GM21423 (cell line): ENCODE measurements at regions not wholly inside any gene's neighbourhood (a gene's known extent, or its start where the extent isn't known, plus 50 kb on each side); places are given as distances from the start of the nearest gene placed in this dataset.

Source experiments
- ATAC-seq: cut with Tn5 transposase; IDR thresholded peaks from one replicate; pipeline ENCODE4 v1.9.1; 2021; ENCODE audit warnings: mild to moderate bottlenecking, moderate library complexity; ENCODE audit not compliant: unreplicated experiment

DNA sequence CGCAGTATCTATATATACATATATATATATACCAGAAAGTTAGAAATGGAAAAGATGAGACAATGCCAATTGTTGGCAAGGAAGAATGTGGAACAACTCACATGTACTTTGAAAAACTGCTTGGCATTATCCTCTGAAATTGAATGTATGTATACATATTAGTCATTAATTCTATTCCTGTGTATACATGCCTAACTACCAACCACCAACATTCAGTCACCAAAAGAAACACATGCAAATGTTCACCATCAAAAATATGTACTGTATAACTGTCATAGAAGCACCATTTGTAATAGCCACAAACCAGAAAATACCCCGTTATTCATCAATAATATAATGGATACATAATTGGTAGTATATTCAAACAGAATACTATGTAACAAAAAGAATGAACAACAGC is 330.2 kb upstream of the GRAMD2B start:
- ATAC-seq: no peak

DNA sequence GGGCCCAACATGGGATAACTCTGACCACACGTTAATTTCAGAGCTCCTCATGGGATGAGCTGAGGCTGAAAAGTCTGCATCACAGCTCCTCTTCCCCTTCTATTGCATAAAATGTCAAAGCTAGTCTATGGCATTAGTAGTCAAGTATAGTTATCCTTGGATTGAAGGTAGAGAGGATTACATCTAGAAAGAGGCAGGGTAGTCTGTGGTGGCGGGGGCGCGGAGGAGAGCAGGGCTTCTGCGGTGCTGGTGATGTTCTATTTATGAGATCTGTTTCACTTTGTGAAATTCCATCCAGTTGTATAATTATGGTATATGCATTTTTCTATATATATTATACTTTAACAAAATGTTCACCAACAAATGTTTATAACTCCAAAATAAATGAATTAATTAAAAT is 329.5 kb upstream of the GRAMD2B start:
- ATAC-seq: no peak

DNA sequence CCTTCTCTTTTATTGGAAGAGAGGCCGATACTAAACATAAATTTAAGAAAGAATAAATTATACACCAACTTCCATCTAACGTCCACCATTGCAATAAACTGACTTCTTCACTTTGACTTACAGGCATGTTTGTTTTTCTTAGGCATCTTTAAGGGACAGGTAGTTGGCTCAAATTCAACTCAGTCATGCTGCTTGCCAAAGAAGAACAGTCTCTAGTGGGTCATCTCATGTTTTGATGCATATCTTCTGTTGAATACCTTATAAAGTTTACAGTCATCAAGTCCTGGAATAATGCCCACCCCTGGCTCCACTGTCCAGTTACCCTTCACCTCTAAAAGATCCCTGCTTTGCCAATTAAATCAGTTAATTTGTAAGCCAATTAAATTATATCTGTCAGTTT is 328.2 kb upstream of the GRAMD2B start:
- ATAC-seq: no peak

DNA sequence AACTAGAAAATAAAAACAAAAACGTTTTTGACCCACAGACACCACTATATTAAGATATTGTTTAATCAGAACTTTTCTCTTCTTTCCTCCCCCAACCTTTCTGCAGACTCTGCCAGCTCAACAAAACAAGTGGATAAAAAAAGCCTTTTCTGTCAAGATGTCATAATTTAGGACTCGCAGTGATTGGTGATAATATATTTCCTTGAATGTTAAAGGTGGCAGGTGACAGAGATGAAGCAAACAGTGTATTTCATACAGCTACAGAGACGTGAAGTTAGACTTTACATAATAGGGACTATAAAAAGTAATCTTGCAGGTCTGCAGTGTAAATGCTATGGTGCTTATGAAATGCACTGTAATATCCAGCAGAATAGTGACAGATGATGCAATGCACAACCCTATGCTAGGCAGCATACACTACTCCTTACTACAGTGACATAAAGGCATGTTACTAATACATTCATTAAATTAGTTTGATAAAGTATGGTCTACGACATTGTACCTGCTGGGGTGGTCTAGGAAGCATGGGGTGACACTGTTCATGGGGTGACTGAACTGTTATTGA is 326.7 kb upstream of the GRAMD2B start:
- no peak for ATAC-seq

DNA sequence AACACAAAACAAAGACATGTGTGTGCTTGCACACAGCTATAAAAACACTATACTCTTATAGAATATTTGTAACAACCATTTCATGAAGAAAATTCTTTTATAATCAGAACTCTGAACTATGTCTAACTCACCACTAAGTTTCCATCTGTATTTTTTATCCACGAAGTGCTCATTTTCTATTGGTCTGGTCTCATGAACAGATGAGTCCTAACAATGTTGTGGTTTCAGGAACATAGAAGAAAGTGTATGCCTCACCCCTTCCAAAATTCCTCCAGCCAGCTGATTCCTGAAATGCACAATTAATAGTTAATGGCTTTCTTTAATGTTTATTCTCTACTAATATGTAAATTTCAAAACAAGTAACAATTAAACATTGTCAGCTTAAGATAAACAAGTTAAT is 325.3 kb upstream of the GRAMD2B start:
- no peak for ATAC-seq

DNA sequence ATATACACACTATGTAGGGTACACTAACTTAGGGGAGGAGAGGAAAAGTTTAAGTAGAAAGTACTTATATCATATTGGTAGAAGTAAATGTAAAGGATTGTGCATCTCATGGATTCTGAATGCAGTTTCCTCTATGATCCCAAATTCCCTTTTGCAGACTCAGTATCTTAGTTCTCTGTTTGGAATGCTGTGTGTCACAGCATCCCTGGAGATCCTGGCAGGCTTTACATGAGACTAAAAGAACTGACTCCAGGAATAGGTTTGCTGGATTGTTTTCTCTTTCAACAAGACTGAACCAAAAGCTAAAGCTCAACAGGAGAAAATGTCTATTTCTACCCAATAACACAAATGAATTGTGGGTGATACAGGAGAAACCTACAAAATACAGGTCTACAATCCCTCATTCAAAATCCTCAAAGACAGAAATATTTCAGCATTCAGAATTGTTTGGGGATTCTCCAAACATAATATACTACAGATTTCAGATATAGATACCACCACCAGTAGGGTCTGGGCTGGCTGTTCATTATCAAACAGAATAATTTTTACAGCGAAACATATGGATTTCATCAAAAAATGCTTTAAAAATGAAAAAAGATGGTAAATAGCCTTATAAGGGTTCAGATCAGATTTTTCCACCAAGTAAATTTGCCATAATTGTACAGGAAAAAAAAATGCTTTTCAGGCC is 324.7 kb upstream of the GRAMD2B start:
- ATAC-seq: no peak

DNA sequence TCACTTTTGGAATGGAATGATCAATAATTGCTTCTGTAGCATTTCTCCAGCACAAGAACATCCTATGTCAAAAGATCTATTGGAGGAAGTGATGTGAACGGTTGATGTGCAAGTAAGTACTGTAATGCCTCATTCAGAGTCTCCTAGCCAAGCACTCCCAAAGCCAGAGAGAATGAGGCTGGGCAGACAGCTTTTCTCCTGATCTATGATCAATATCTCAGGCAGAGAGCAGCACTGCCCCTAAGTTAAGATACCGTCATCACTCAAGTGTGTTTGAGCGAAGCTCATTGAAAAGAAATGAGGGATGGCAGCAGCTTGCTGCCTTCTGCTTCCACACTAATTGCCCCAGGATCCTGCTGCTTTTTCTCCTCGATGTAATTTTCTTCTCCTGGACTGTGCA is 324.1 kb upstream of the GRAMD2B start:
- ATAC-seq: no peak

DNA sequence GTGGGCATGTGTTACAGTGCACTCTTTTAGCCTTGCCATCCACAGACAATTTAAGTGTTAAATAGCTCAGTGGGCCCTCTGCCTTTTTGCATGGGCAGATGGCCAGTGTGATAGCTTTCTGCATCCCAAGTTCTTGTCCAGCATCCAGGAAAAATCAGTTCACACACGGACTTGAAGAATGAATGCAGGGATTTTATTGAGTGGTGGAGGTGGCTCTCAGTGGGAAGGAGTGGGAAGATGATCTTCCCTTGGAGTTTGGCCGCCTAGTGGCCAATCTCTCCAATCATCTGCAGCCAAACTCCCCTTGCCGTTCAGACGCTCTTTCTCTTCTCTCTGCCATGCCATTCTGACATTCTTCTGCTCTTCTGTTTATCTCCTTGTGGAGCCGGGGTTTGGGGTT is 322.4 kb upstream of the GRAMD2B start:
- ATAC-seq: no peak

DNA sequence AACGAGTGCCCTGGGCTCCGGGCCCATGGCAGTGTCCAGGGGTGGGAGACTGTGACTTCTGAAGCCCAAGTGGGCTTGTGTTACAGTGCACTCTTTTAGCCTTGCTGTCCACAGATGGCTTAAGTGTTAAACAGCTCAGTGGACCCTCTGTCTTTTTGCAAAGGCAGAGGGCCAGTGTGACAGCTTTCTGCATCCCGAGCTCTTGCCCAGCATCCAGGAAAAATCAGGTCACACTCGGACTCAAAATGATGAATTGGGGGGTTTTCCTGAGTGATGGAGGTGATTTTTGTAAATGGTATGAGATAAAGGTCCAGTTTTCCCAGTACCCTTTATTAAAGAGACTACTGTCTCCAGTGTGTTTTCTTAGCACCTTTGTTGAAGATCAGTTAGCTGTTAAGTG is 321.3 kb upstream of the GRAMD2B start:
- no peak for ATAC-seq

DNA sequence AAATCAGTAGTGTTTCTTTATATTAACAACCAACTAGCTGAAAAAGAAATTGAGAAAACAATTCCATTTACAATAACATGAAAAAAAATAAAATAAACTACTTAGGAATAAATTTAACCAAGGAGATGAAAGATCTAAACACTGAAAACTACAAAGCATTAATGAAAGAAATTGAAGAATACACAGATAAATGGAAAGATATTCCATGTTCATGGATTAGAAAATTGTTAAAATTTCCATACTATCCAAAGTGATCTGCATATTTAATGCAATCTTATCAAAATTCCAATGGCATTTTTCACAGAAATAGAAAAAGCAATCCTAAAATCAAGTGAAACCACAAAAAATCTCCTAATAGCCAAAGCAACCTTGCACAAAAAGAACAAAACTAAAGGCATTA is 320.2 kb upstream of the GRAMD2B start:
- no peak for ATAC-seq

DNA sequence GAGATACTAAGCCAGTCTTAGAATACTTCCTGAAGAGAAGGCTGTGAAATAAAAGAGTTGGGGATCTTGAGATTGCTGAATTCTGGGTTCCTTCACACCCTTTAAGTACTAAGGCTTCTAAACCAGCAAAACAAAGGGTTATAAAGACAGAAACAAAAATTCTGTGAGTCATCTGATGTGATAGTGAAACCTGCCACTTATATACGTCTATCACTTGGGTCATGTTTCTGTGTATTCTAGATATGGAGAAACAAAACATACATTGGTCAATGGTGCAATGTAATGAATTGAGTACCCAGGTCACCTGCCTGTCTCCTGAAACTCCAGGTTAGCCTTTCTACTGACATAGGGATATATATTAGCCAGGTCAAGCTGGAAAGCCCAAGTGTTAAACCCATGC is 319.3 kb upstream of the GRAMD2B start:
- no peak for ATAC-seq

DNA sequence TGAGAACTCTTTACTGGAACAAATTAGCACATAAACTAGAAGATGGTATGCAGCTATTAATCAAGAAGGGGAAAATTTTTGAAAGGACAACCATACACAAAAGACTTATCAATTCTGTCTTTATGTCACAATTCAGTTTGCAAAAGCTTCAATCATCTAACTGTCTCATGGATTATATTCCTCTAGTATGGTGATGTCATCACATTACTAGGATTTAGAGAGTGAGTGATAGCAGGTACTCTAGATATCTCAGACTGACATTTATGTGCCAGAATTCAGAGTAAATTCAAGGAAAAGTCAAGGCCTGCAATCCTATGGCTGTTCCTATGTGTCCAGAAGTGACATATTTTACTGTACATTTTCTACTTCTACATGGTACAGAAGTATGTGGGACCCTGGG is 318.9 kb upstream of the GRAMD2B start:
- ATAC-seq: no peak

DNA sequence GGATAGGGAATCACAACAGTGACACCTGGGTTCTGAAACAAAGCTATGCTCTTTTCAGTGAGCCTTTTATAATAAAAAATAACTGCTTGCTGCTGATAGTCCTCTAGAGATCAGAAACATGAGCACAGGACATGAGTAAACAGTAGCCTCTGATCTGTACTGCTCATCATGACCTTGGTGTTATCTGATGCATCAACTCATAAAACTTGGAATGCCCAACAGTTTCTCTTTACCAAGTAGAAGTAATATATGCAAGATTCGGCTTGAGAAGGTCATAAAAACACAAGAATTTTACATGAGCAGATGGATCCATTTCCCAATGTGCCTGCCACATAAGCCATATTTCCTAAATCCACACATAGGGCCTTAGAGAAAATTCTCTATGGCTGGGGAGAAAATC is 318.3 kb upstream of the GRAMD2B start:
- no peak for ATAC-seq

DNA sequence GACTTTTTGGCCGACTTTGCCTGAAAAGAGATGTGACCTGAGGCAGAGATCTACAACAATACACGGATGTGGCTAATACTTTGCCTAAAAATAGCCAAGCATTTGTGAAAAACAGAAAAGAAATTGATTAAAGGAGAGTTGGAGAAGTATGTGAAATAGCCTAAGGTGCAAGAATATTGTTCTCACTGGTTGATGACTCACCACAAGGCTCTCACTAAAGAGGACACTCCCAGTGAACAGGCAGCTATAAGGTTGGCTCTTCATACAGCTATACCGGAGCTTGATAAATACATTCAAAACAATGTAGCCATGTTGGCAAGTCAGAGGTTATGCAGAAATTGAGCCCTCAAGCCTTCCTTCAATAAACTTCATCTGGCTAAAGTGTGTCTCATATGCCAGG is 317.2 kb upstream of the GRAMD2B start:
- no peak for ATAC-seq

DNA sequence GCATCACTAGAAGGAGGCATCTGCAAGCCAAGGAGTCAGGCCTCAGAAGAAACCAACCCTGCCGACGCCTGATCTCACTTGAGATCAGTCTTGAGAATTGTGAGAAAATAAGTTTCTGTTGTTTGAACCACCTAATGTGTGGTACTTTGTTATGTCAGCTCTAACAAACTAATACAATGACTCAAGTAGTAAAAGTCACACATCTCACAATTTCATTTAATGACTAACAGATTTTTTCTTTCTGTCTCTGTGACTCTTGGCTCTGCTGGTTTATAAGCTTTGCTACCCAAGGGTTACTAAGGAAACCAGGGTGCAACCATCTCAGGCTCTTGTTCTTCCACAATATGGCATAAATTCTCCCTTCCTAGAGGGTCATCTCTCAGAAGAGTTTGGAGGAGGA is 315.8 kb upstream of the GRAMD2B start:
- no peak for ATAC-seq

DNA sequence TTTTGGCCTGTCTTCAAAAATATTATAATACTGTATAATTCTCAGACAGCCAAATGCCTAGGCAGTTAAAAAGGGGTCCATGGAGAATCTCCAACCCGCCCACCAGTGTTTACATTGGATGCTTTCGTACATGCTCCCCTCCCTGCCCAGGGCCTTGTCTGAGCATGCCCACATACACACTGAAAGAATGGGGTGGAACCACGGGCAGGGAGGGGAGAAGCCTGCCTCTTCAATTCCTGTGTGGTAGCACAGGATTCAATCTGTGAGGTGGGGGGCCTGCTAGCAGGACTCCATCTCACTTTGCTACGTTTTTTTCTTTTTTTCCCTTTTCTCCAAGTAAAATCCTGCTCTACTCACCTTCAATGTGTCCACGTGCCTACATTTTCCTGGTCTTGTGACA is 314.7 kb upstream of the GRAMD2B start:
- no peak for ATAC-seq

DNA sequence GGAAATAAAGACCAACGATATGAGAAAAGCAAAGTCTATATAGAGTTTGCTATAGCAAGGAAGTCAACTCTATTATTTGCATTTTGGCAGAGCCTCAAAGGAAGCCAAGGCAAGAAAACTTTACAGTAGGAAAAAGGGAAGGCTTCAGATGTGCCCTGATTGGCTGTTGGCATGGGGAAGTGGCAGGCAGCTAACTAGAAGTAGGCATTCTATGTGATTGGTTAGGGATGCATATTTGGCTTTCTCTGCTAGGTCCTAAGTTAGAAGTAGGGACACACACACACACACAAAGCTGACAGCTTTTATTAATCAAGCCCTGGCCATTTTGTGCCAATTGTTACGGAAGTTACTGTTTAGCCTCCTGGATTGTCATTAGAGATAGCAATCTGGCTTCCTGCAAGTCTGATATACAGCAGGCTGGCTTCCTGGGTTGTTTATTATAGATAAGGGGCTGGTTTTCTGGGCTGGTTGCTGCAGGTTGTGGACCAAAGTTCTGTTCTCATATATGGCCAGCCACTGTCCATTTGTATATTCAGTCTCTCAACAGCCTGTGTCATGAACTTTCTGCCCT is 308.1 kb upstream of the GRAMD2B start:
- ATAC-seq: no peak

DNA sequence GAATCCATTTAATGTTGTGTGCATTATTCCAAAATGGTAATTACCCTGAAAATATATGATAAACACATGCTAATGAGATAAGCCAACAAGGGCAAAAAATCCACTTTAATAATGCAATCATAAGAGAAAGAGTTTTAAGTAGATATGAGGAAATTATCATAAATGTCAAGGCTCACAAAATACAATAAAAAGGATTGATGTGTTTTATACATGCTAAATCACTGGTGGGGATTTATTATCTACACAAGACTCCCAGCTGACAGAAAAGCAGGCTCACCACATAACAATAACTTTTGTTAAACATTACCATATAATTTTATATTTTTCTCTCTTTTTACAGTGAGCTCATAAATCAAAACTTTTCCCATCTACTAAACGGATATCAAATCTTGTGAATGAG is 306.2 kb upstream of the GRAMD2B start:
- ATAC-seq: no peak

DNA sequence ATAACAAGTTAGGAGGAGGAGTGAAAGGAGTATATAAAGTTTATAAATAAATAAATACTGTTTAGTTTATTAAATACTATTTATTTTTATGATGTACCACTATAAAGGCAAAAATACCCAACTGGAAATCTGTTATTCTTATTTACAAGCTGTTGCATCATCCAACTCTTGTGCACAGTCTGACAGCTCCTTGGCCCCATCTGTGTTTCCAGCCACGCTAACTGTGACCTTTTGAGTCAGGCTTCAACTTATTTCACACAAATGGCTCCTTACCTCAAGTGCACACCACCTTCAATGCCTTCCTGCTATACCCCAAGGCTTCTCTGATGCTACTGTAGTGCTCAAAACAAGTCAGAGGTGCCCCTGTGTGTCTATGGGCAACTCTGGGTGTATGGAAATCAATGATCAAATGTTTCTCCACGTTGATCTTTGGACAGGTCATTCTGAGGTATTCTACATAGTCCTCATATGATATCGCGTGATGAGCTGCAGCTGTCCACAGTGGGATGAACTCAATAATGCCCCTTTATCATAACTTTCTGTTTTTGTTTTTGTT is 303.2 kb upstream of the GRAMD2B start:
- ATAC-seq: no peak

DNA sequence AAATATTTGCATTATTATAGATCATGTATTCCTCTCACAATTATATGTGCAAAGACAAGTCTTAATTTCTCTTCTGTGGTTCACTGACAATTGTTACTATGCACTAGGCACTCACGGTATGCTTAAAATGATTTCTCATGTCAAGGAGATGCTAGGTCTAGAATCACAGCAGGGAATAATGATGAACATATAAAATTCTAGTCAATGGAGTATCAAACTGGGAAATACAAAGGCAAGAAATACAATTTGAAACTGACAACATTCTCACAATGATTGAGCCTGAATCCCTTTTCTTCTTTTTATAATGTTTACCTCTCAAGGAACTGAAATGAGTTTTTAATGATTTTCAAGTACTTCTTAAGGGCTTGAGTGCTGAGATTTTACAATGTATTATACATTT is 302.3 kb upstream of the GRAMD2B start:
- ATAC-seq: no peak

DNA sequence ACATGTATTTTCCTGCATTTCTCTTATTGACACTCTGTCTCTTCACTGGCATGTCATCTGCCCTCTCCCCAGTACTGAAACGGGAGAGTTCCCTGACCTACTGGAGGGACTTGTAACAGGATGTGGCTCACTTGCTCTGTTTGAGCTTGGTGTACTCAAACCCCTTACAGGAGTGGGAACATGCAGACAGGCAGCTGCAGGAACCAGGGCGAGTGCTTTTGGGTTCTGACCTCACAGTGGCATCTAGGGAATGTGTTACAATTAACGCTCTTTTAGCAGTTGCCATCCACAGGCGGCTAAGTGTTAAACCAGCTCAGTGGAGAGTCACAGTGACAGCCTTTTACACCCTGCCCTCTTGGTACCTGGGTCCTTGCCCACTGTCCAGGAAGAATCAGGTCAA is 300.3 kb upstream of the GRAMD2B start:
- no peak for ATAC-seq

DNA sequence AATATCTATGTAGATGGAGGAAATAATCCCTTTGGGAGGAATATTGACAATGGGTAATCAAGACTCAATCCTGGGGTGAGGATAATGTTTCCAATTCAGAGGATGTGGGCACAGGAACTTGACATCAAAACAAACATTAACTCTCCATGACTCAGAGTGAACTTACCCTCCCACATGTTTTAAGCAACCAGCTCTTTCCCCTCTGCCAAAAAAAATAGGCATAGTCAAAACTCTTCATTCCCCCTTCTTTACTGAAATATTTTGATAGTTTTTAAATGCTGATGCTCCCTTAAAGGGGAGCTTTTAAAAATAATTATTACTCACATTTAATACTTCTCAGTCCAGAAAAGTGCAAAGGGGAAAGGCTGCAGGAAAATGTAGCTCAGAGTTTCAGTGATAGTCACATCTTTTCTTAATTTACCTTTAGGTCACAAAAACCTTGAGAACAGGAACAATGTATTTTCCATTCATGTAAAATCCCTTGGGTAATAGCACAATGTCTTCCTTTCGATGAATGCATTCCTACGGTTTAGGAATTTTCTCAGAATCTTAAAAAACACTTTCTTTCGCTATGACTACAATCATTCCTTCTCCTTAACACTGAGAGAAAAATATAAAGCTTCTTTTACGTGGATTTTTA is 298.4 kb upstream of the GRAMD2B start:
- ATAC-seq: no peak
